Pancreas (tissue), 10 donors: ENCODE measurements at regions not wholly inside any gene's neighbourhood (a gene's known extent, or its start where the extent isn't known, plus 50 kb on each side); places are given as distances from the start of the nearest gene placed in this dataset.

ENCODE experiments used
- ATAC-seq, 4 donors: fragments of 200-7000 bp; cut with Tn5 transposase; one replicate each; pipeline versions ENCODE4 v1.8.0 to v1.9.1; 2020; ENCODE audit warnings: mild to moderate bottlenecking in 4 of 4, moderate library complexity in 4 of 4
- DNase-seq, 6 donors: peaks; one replicate each; pipeline ENCODE4 v3.0.0-alpha.2; 2020
- FAIRE-seq: peaks from 2 replicates; lab custom pipeline; 2012; peaks lifted over from hg19 to GRCh38; lab: Jason Lieb, UNC
- H3K27ac ChIP-seq, 4 donors: fragments of 200-600 bp; sonication (generic); 1 replicate in 3 of 4; 2 replicates in 1 of 4; pipeline versions ENCODE4 v1.5.0 to v1.8.0; 2020
- H3K27me3 ChIP-seq, 4 donors: fragments of 200-600 bp; one replicate each; pipeline ENCODE4 v1.8.0; 2021
- H3K36me3 ChIP-seq, 3 donors: fragments of 200-600 bp; sonication (generic) in 1 of 3; one replicate each; pipeline versions ENCODE4 v1.5.0 to v1.8.0; 2020 to 2021
- H3K4me1 ChIP-seq, 3 donors: fragments of 200-600 bp; one replicate each; pipeline ENCODE4 v1.8.0; 2021
- H3K4me3 ChIP-seq, 4 donors: fragments of 200-600 bp; sonication (generic) in 2 of 4; one replicate each; pipeline versions ENCODE4 v1.5.0 to v1.8.0; 2020 to 2021
- H3K9me3 ChIP-seq, 4 donors: fragments of 200-600 bp; one replicate each; pipeline ENCODE4 v1.8.0; 2021
- WGBS, 2 donors: extraction: QIAGEN DNeasy Blood & Tissue Kit; methylation state at CpG; one replicate each; pipeline ENCODE4 v1.1.7; 2013; 5-methylcytosine and 5-hydroxymethylcytosine counted together
- intact Hi-C, 3 donors: fragments of 100-400 bp; cut with DNase I; formaldehyde crosslinking; loops; one replicate each; pipeline versions ENCODE4 v1.11.1 to v1.14.2; 2022
- TF ChIP-seq, protein P1 (sequence below), 4 donors: fragments of 200-600 bp; sonication (generic) in 3 of 4; IDR thresholded peaks; one replicate each; pipeline versions ENCODE4 v1.5.0 to v1.8.0; 2021; ENCODE audit warnings: antibody characterized with exemption in 4 of 4
- donor health status: healthy with polysubstance abuse.
- donor health status: DM: no; HTN: no; CAD: no; lungs with moderate emphysema.
- donor health status: DM: no; HTN: no; CAD: no.
- donor health status: control.
- donor health status: control.
- donor health status: Bipolar disorder and iron deficiency.
- donor health status: DM: yes; HTN: yes; CAD: no.
- donor health status: DM: no; HTN: no; CAD: no.
- donor health status: DM: no; HTN: no; CAD: no.
- donor health status: DM: yes; HTN: yes; CAD: no.

DNA sequence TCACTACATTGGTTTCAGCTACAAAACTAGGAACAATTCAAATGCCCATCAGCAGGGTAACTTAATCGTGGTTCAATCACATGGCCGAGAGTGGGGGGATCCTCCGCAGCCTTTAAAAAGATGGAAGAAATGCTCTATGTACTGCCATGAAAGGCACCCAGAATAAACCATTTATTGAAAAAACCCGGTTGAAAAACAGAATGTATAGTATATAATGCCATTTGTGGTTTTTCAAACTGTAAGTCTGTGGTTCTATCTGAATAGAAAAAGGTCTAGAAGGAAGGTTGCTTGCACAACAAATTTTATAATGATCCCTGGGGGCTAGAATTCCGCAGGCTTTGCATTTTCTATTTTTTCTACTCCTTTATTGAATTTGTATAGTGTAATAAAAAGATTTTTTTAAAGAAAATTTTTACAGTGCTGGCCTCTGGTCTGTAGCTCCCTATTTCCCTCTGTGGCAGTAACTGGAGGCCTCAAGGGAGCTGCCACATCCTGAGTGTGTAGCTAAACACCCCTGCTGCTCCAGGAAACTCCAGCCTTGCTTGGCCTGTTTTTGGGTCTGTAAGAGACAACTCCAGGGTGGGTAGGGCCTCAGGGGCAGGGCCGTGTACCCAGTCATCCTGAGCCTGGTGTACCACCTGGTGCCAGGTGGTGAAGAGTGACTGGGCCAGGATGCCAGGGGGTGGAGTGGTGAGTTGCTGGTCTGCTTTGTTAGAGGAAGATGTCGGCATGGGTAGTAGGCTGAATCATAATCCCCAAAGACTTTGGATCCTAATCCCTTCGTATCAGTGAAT lies 51.5 kb upstream of the EPS8L3 start:
- H3K27ac ChIP-seq: no peak overlapping the region

DNA sequence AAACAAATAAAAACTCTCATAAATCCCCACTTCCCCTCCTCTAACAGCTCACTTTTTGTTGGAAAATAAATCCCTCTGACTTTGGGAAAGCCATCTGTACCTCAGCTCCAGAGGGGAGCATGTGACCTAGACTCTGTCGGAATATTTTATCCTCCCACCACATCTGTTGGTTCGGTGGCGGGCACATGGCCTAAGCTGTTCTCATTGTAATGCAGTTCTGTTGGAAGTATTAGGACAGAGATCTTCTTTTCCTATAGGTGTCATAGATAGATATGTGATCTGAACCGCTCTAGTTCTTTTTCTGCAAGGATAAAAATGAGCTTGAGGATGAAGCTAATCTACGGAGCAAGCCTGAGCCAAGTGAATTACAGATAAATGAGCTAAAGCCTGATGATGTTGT lies 50.5 kb upstream of the EPS8L3 start:
- Histone ChIP-seq H3K36me3 (no peaks in the 10 kb centered on the region), H3K27me3 (no peaks in the 10 kb centered on the region), H3K27ac (no peak overlapping the region), H3K4me1 (no peaks in the 10 kb centered on the region), H3K9me3 (no peaks in the 10 kb centered on the region), H3K4me3 (no peak overlapping the region)
- intact Hi-C loops: no loop called here
- FAIRE-seq (no peak), ATAC-seq (no peak), DNase-seq (no peak)
- WGBS, 2 donors: 91 to 92% methylated on average over 5 of the region's 5 CpGs
- TF ChIP-seq, protein P1, sequence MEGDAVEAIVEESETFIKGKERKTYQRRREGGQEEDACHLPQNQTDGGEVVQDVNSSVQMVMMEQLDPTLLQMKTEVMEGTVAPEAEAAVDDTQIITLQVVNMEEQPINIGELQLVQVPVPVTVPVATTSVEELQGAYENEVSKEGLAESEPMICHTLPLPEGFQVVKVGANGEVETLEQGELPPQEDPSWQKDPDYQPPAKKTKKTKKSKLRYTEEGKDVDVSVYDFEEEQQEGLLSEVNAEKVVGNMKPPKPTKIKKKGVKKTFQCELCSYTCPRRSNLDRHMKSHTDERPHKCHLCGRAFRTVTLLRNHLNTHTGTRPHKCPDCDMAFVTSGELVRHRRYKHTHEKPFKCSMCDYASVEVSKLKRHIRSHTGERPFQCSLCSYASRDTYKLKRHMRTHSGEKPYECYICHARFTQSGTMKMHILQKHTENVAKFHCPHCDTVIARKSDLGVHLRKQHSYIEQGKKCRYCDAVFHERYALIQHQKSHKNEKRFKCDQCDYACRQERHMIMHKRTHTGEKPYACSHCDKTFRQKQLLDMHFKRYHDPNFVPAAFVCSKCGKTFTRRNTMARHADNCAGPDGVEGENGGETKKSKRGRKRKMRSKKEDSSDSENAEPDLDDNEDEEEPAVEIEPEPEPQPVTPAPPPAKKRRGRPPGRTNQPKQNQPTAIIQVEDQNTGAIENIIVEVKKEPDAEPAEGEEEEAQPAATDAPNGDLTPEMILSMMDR (IDR thresholded peaks at IDR 0.05): no peak

More for the DNA sequence above, 51.5 kb upstream of the EPS8L3 start:
- Histone ChIP-seq H3K27me3 (no peaks in the 10 kb centered on the region), H3K9me3 (no peaks in the 10 kb centered on the region), H3K4me1 (no peaks in the 10 kb centered on the region), H3K36me3 (no peaks in the 10 kb centered on the region), H3K4me3 (no peak overlapping the region)
- intact Hi-C loops: no loop called here
- TF ChIP-seq, protein P1 (IDR thresholded peaks at IDR 0.05): no peak
- FAIRE-seq (no peak), ATAC-seq (no peak), DNase-seq (no peak)
- WGBS, 2 donors: 75 to 86% methylated on average over 8 of the region's 8 CpGs
